ENCODE measurements at regions not wholly inside any gene's neighbourhood (a gene's known extent, or its start where the extent isn't known, plus 50 kb on each side); places are given as distances from the start of the nearest gene placed in this dataset.

GRCh38 chr4:162715401-162715800 lies 451.3 kb downstream of the NAF1 start:
- Histone ChIP-seq H3K4me1 (no peaks in the 10 kb centered on the region), H3K27me3 (no peaks in the 10 kb centered on the region), H3K9me3 (ENCODE audit: low read depth) (no peaks in the 10 kb centered on the region), H3K4me2 (no peak overlapping the region), H4K20me1 (ENCODE audit: low read depth) (no peaks in the 10 kb centered on the region), H3K4me3 (no peak overlapping the region), H3K36me3 (no peaks in the 10 kb centered on the region), H3K9ac (no peak overlapping the region), H3K79me2 (ENCODE audit: low read depth) (no peaks in the 10 kb centered on the region), H3F3A (ENCODE audit: low read depth) (no peaks in the 10 kb centered on the region), H3K27ac (no peak overlapping the region), H2AFZ (replicated peaks) (no peak overlapping the region)
- no peak for TF ChIP-seq EZH2 (IDR thresholded peaks at IDR 0.05)
- TF ChIP-seq EZH2phosphoT487 (IDR thresholded peaks at IDR 0.05) = no peak
- no peak for TF ChIP-seq CTCF (IDR thresholded peaks at IDR 0.05)
- Mint-ChIP-seq H3K4me3 (no peak overlapping the region), H3K9me3 (peaks cover 6% of the 10 kb centered on the region), H3K36me3 (no peaks in the 10 kb centered on the region), H3K27ac (no peak overlapping the region), H3K4me1 (no peaks in the 10 kb centered on the region), H3K27me3 (ENCODE audit: insufficient read depth, low read depth) (peaks cover 2% of the 10 kb centered on the region)
- DNase-seq (ENCODE audit: low spot score) = no peak

- DNase-seq (ENCODE audit: low spot score) = no peak
- H3K27ac ChIP-seq = no peak overlapping the region
- no peaks in the 10 kb centered on the region for H4K20me1 ChIP-seq (ENCODE audit: low read depth)
- H3K4me2 ChIP-seq = no peak overlapping the region
- Mint-ChIP-seq H3K27me3 (ENCODE audit: insufficient read depth, low read depth) (peaks cover 2% of the 10 kb centered on the region), H3K36me3 (no peaks in the 10 kb centered on the region), H3K9me3 (peaks cover 19% of the 10 kb centered on the region), H3K27ac (no peak overlapping the region), H3K4me1 (no peaks in the 10 kb centered on the region), H3K4me3 (no peak overlapping the region)
- TF ChIP-seq EZH2phosphoT487 (IDR thresholded peaks at IDR 0.05) (no peak), EZH2 (IDR thresholded peaks at IDR 0.05) (no peak), CTCF (IDR thresholded peaks at IDR 0.05) (no peak)
- no peaks in the 10 kb centered on the region for H3F3A ChIP-seq (ENCODE audit: low read depth)
- H3K9me3 ChIP-seq (ENCODE audit: low read depth) = no peaks in the 10 kb centered on the region
- no peaks in the 10 kb centered on the region for H3K36me3 ChIP-seq
- H2AFZ ChIP-seq (replicated peaks) = no peak overlapping the region
- H3K27me3 ChIP-seq = no peaks in the 10 kb centered on the region
- no peak overlapping the region for H3K4me3 ChIP-seq
- no peaks in the 10 kb centered on the region for H3K4me1 ChIP-seq
- no peak overlapping the region for H3K9ac ChIP-seq
- no peaks in the 10 kb centered on the region for H3K79me2 ChIP-seq (ENCODE audit: low read depth)
Measured at GRCh38 chr4:162707962-162708361, 458.7 kb downstream of the NAF1 start.

- H3K9me3 ChIP-seq (ENCODE audit: low read depth) = peaks cover 5% of the 10 kb centered on the region
- no peaks in the 10 kb centered on the region for H3K4me1 ChIP-seq
- H3K4me3 ChIP-seq = no peak overlapping the region
- H3K36me3 ChIP-seq = no peaks in the 10 kb centered on the region
- no peak overlapping the region for H3K9ac ChIP-seq
- H3K27ac Mint-ChIP-seq = no peak overlapping the region
- H2AFZ ChIP-seq (replicated peaks) = no peak overlapping the region
- no peaks in the 10 kb centered on the region for H3K4me1 Mint-ChIP-seq
- no peak overlapping the region for H3K27ac ChIP-seq
- H3K36me3 Mint-ChIP-seq = no peaks in the 10 kb centered on the region
- H3K9me3 Mint-ChIP-seq = peaks cover 19% of the 10 kb centered on the region
- peaks cover 2% of the 10 kb centered on the region for H3K27me3 Mint-ChIP-seq (ENCODE audit: insufficient read depth, low read depth)
- H3F3A ChIP-seq (ENCODE audit: low read depth) = no peaks in the 10 kb centered on the region
- no peak for TF ChIP-seq CTCF (IDR thresholded peaks at IDR 0.05)
- no peak for TF ChIP-seq EZH2 (IDR thresholded peaks at IDR 0.05)
- TF ChIP-seq EZH2phosphoT487 (IDR thresholded peaks at IDR 0.05) = no peak
- no peak overlapping the region for H3K4me3 Mint-ChIP-seq
- H3K79me2 ChIP-seq (ENCODE audit: low read depth) = no peaks in the 10 kb centered on the region
- no peak for DNase-seq (ENCODE audit: low spot score)
- H3K4me2 ChIP-seq = no peak overlapping the region
- H3K27me3 ChIP-seq = no peaks in the 10 kb centered on the region
- no peaks in the 10 kb centered on the region for H4K20me1 ChIP-seq (ENCODE audit: low read depth)
Measured at GRCh38 chr4:162706632-162707031, 460.1 kb downstream of the NAF1 start.
